MM.1S (cell line): ENCODE measurements at regions not wholly inside any gene's neighbourhood (a gene's known extent, or its start where the extent isn't known, plus 50 kb on each side); places are given as distances from the start of the nearest gene placed in this dataset.

Experiments used
- DNase-seq: peaks from one replicate; pipeline ENCODE4 v3.0.0-alpha.2; 2015
- H2AFZ ChIP-seq: fragments of 300-600 bp; sonication (generic); 2 replicates; pipeline ENCODE4 v1.6.0; 2016; ENCODE audit warnings: antibody characterized with exemption, low read length
- H3F3A ChIP-seq: fragments of 300-600 bp; sonication (generic); 2 replicates; pipeline ENCODE4 v1.6.1; 2016; ENCODE audit warnings: mild to moderate bottlenecking, antibody characterized with exemption, low read length, moderate library complexity, mixed read lengths; ENCODE audit not compliant: insufficient read depth
- H3K27ac ChIP-seq: fragments of 300-600 bp; sonication (generic); 2 replicates; pipeline ENCODE4 v1.5.1; 2016; ENCODE audit warnings: mild to moderate bottlenecking, low read length
- H3K27me3 ChIP-seq: fragments of 300-600 bp; sonication (generic); replicated peaks from 2 replicates; pipeline ENCODE4 v1.6.0; 2016; ENCODE audit warnings: low read length; ENCODE audit not compliant: insufficient read depth
- H3K36me3 ChIP-seq: fragments of 300-600 bp; sonication (generic); replicated peaks from 2 replicates; pipeline ENCODE4 v1.6.1; 2016; ENCODE audit warnings: mild to moderate bottlenecking, low read length, mixed read lengths; ENCODE audit not compliant: insufficient read depth
- H3K4me1 ChIP-seq: fragments of 300-600 bp; sonication (generic); 2 replicates; pipeline ENCODE4 v1.6.1; 2016; ENCODE audit warnings: low read length, mixed read lengths
- H3K4me2 ChIP-seq: fragments of 300-600 bp; sonication (generic); 2 replicates; pipeline ENCODE4 v1.6.0; 2016; ENCODE audit warnings: low read depth, low read length
- H3K4me3 ChIP-seq: fragments of 300-600 bp; sonication (generic); 2 replicates; pipeline ENCODE4 v1.5.1; 2016; ENCODE audit warnings: low read length, mixed read lengths
- H3K79me2 ChIP-seq: fragments of 300-600 bp; sonication (generic); 2 replicates; pipeline ENCODE4 v1.6.1; 2016; ENCODE audit warnings: mixed run types, low read length, mixed read lengths
- H3K9ac ChIP-seq: fragments of 300-600 bp; sonication (generic); 2 replicates; pipeline ENCODE4 v1.6.1; 2016; ENCODE audit warnings: low read length, mixed read lengths
- H3K9me2 ChIP-seq: fragments of 300-600 bp; sonication (generic); replicated peaks from 2 replicates; pipeline ENCODE4 v1.6.1; 2016; ENCODE audit warnings: mild to moderate bottlenecking, low read length, mixed read lengths; ENCODE audit not compliant: insufficient read depth
- H3K9me3 ChIP-seq: fragments of 300-600 bp; sonication (generic); replicated peaks from 2 replicates; pipeline ENCODE4 v1.6.1; 2016; ENCODE audit warnings: mild to moderate bottlenecking, low read length, mixed read lengths; ENCODE audit not compliant: insufficient read depth
- H4K20me1 ChIP-seq: fragments of 300-600 bp; sonication (generic); 2 replicates; pipeline ENCODE4 v1.6.1; 2016; ENCODE audit warnings: mild to moderate bottlenecking, low read length, moderate library complexity, mixed read lengths; ENCODE audit not compliant: insufficient read depth
- EZH2 ChIP-seq: fragments of 300-600 bp; sonication (generic); optimal IDR thresholded peaks from 2 replicates; pipeline ENCODE3; 2017; ENCODE audit warnings: low read depth, mild to moderate bottlenecking, antibody characterized with exemption, low read length, mixed read lengths
- EZH2phosphoT487 ChIP-seq: fragments of 300-600 bp; sonication (generic); IDR thresholded peaks from 2 replicates; pipeline ENCODE4 v1.6.1; 2018; ENCODE audit warnings: antibody characterized with exemption, low read length
- TF ChIP-seq, protein P1 (sequence below): fragments of 300-600 bp; sonication (generic); IDR thresholded peaks from 2 replicates; pipeline ENCODE4 v1.5.1; 2016; ENCODE audit warnings: antibody characterized with exemption, low read length, mixed read lengths

GRCh38 chr10:3889961-3890522 lies 105.0 kb upstream of the KLF6 start:
- no peak overlapping the region for H3K27ac ChIP-seq
- no peaks in the 10 kb centered on the region for H3K9me2 ChIP-seq
- no peaks in the 10 kb centered on the region for H3K27me3 ChIP-seq
- no peaks in the 10 kb centered on the region for H3K79me2 ChIP-seq
- TF ChIP-seq, protein P1, sequence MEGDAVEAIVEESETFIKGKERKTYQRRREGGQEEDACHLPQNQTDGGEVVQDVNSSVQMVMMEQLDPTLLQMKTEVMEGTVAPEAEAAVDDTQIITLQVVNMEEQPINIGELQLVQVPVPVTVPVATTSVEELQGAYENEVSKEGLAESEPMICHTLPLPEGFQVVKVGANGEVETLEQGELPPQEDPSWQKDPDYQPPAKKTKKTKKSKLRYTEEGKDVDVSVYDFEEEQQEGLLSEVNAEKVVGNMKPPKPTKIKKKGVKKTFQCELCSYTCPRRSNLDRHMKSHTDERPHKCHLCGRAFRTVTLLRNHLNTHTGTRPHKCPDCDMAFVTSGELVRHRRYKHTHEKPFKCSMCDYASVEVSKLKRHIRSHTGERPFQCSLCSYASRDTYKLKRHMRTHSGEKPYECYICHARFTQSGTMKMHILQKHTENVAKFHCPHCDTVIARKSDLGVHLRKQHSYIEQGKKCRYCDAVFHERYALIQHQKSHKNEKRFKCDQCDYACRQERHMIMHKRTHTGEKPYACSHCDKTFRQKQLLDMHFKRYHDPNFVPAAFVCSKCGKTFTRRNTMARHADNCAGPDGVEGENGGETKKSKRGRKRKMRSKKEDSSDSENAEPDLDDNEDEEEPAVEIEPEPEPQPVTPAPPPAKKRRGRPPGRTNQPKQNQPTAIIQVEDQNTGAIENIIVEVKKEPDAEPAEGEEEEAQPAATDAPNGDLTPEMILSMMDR: no peak
- TF ChIP-seq EZH2: no peak
- TF ChIP-seq EZH2phosphoT487: no peak
- H3K4me2 ChIP-seq: no peak overlapping the region
- no peaks in the 10 kb centered on the region for H3F3A ChIP-seq
- no peaks in the 10 kb centered on the region for H4K20me1 ChIP-seq
- no peak overlapping the region for H3K9ac ChIP-seq
- no peak overlapping the region for H2AFZ ChIP-seq
- no peaks in the 10 kb centered on the region for H3K36me3 ChIP-seq
- no peaks in the 10 kb centered on the region for H3K9me3 ChIP-seq
- DNase-seq: no peak
- no peak overlapping the region for H3K4me3 ChIP-seq
- no peaks in the 10 kb centered on the region for H3K4me1 ChIP-seq

GRCh38 chr10:3887885-3888476 lies 103.0 kb upstream of the KLF6 start:
- Histone ChIP-seq H3K27me3 (no peaks in the 10 kb centered on the region), H3K4me3 (no peak overlapping the region), H3K9ac (no peak overlapping the region), H3K9me3 (no peaks in the 10 kb centered on the region), H3K27ac (no peak overlapping the region), H3K36me3 (no peaks in the 10 kb centered on the region), H3F3A (no peaks in the 10 kb centered on the region), H2AFZ (no peak overlapping the region), H3K4me1 (no peaks in the 10 kb centered on the region), H3K4me2 (no peak overlapping the region), H4K20me1 (no peaks in the 10 kb centered on the region), H3K79me2 (no peaks in the 10 kb centered on the region), H3K9me2 (no peaks in the 10 kb centered on the region)
- no peak for DNase-seq
- TF ChIP-seq EZH2phosphoT487 (no peak), EZH2 (no peak)
- TF ChIP-seq, protein P1: no peak

DNA sequence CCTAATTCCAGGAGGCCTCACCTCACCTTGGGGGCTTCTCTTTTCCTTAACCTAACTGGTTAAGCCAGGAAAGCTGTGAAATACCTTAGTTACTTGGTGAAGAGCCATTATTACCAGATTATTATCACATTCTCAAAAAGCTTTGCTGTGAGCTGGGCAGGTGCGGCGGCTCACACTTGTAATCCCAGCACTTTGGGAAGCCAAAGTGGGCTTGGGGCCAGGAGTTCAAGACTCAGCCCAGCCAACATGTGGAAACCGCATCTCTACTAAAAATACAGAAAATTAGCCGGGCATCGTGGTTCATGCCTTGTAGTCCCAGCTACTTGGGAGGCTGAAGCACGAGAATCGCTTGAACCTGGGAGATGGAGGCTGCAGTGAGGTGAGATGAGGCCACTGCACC lies 102.4 kb upstream of the KLF6 start:
- no peak overlapping the region for H3K27ac ChIP-seq
- TF ChIP-seq EZH2: no peak
- no peak for TF ChIP-seq EZH2phosphoT487
- TF ChIP-seq, protein P1: no peak
- H3K79me2 ChIP-seq: no peaks in the 10 kb centered on the region
- no peaks in the 10 kb centered on the region for H3K36me3 ChIP-seq
- no peak overlapping the region for H3K4me3 ChIP-seq
- DNase-seq: no peak
- H3K9me2 ChIP-seq: no peaks in the 10 kb centered on the region
- no peak overlapping the region for H3K4me2 ChIP-seq
- H3K27me3 ChIP-seq: no peaks in the 10 kb centered on the region
- no peaks in the 10 kb centered on the region for H3K4me1 ChIP-seq
- H3K9me3 ChIP-seq: no peaks in the 10 kb centered on the region
- no peak overlapping the region for H3K9ac ChIP-seq
- H3F3A ChIP-seq: no peaks in the 10 kb centered on the region
- H4K20me1 ChIP-seq: no peaks in the 10 kb centered on the region
- no peak overlapping the region for H2AFZ ChIP-seq
